ENCODE measurements at regions not wholly inside any gene's neighbourhood (a gene's known extent, or its start where the extent isn't known, plus 50 kb on each side); places are given as distances from the start of the nearest gene placed in this dataset.

DNA sequence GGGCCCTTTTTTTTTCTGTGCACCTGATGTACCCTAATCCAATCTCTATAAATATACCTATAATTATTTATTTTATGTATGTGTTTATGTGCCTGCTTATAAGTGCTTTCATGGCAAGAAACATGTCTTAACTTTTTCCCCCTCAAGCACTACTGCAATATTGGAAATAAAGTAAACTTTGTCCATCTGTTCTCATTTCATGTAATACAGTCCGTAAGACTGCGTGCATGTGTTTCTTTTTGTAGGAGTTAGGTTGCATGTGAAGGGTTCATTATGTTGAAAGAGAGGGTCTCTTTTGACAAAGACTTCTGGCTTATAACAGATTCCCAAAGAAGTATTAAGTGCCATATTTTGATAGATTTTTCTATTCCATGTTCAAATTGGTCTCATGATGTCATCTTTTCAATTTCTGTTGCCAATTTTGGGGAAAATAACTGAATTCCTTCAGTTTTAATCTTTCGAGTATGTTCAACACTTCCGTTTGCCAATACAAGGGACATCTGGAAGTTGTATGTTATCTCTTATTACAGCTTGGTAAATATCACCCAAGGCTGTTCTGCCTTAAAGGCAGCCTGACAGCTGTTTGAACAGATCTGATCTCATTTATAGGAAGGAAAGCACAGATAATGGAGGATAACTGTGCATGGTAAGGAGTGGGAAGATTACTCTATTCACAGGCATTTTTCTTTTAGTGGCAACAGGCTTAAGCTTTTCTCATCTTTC, 273.1 kb upstream of the SGO1 start:
- TF ChIP-seq, protein P1, sequence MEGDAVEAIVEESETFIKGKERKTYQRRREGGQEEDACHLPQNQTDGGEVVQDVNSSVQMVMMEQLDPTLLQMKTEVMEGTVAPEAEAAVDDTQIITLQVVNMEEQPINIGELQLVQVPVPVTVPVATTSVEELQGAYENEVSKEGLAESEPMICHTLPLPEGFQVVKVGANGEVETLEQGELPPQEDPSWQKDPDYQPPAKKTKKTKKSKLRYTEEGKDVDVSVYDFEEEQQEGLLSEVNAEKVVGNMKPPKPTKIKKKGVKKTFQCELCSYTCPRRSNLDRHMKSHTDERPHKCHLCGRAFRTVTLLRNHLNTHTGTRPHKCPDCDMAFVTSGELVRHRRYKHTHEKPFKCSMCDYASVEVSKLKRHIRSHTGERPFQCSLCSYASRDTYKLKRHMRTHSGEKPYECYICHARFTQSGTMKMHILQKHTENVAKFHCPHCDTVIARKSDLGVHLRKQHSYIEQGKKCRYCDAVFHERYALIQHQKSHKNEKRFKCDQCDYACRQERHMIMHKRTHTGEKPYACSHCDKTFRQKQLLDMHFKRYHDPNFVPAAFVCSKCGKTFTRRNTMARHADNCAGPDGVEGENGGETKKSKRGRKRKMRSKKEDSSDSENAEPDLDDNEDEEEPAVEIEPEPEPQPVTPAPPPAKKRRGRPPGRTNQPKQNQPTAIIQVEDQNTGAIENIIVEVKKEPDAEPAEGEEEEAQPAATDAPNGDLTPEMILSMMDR (IDR thresholded peaks at IDR 0.05): no peak
- no peak for TF ChIP-seq POLR2AphosphoS5 (IDR thresholded peaks at IDR 0.05; ENCODE audit: low read depth, low read length)
- TF ChIP-seq, protein P2, sequence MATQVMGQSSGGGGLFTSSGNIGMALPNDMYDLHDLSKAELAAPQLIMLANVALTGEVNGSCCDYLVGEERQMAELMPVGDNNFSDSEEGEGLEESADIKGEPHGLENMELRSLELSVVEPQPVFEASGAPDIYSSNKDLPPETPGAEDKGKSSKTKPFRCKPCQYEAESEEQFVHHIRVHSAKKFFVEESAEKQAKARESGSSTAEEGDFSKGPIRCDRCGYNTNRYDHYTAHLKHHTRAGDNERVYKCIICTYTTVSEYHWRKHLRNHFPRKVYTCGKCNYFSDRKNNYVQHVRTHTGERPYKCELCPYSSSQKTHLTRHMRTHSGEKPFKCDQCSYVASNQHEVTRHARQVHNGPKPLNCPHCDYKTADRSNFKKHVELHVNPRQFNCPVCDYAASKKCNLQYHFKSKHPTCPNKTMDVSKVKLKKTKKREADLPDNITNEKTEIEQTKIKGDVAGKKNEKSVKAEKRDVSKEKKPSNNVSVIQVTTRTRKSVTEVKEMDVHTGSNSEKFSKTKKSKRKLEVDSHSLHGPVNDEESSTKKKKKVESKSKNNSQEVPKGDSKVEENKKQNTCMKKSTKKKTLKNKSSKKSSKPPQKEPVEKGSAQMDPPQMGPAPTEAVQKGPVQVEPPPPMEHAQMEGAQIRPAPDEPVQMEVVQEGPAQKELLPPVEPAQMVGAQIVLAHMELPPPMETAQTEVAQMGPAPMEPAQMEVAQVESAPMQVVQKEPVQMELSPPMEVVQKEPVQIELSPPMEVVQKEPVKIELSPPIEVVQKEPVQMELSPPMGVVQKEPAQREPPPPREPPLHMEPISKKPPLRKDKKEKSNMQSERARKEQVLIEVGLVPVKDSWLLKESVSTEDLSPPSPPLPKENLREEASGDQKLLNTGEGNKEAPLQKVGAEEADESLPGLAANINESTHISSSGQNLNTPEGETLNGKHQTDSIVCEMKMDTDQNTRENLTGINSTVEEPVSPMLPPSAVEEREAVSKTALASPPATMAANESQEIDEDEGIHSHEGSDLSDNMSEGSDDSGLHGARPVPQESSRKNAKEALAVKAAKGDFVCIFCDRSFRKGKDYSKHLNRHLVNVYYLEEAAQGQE (IDR thresholded peaks at IDR 0.05; ENCODE audit: insufficient read depth in 1 of 2, low read depth in 2 of 2, low read length in 1 of 2): no peak

Measured in Panc1 (cell line).